ENCODE measurements at regions not wholly inside any gene's neighbourhood (a gene's known extent, or its start where the extent isn't known, plus 50 kb on each side); places are given as distances from the start of the nearest gene placed in this dataset.

DNA sequence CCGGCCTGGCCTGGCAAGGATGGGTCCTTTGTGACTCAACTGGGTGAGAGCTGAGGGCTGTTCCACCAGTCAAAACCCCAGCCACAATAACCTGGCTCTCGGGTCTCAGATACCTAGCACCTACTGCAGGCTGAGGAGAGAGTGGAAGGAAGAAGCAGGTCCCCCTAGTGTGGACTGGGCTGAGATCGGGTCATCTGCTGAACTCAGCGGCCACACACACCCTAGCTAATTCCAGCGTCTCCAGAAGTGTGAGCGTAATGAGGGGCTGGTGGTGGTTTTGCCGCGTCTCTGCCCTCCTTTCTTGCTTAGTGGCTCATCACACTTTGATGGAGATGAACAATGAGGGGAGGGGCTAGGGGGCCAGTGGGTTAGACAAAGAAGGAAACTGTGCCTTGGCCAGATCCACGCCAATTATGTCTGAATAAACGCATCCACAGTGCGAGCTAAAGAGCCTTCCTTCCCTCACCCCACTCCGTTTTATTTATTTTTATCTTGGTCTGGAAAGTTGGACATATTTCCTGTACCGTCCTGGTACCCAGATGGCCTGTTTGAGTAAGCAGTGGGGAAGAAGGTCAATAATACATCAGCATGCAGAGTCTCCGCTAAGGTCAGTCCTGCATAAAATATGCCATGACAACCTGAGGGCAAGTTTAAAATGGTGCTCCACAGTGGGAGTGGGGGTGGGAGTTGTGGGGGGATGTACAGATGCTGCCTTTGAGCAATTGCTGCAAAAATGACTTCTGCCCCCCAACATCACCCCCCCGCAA lies 370.0 kb downstream of the WDR72 start:
- no peak overlapping the region for H3K27ac Mint-ChIP-seq
- intact Hi-C loops (cut with micrococcal nuclease): no loop called here
- no peak for DNase-seq (ENCODE audit: low spot score)
- no peaks in the 10 kb centered on the region for H3K4me1 Mint-ChIP-seq (ENCODE audit: low read depth)
- no peaks in the 10 kb centered on the region for H3K9me3 Mint-ChIP-seq
- H3K27me3 Mint-ChIP-seq (ENCODE audit: low read depth): no peaks in the 10 kb centered on the region
- no peak overlapping the region for H3K4me3 Mint-ChIP-seq (ENCODE audit: low read depth)
- H3K36me3 Mint-ChIP-seq (ENCODE audit: low read depth): no peaks in the 10 kb centered on the region

DNA sequence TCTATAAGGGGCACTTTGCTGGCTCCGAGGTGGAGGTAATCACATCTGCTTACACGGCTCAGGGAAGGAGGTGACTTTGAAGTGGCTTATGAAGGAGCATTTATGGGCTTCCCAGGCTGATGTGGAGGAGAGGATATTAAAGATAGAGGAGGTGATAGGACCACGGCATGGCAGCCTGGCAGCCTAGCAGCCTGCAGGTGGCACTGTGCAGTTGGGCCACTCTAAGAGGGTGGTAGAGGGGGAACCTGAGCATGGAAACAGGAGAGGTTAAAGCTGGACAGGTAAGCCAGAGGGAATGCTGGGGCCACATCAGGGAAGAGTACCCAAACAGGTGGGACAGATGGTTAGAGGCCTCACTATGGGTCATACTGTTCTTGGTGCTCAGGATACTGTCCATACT lies 375.0 kb downstream of the WDR72 start:
- Mint-ChIP-seq H3K27ac (no peak overlapping the region), H3K4me1 (ENCODE audit: low read depth) (no peaks in the 10 kb centered on the region), H3K27me3 (ENCODE audit: low read depth) (no peaks in the 10 kb centered on the region), H3K4me3 (ENCODE audit: low read depth) (no peak overlapping the region), H3K36me3 (ENCODE audit: low read depth) (no peaks in the 10 kb centered on the region), H3K9me3 (no peaks in the 10 kb centered on the region)
- intact Hi-C loops (cut with micrococcal nuclease): no loop called here
- DNase-seq (ENCODE audit: low spot score): no peak

DNA sequence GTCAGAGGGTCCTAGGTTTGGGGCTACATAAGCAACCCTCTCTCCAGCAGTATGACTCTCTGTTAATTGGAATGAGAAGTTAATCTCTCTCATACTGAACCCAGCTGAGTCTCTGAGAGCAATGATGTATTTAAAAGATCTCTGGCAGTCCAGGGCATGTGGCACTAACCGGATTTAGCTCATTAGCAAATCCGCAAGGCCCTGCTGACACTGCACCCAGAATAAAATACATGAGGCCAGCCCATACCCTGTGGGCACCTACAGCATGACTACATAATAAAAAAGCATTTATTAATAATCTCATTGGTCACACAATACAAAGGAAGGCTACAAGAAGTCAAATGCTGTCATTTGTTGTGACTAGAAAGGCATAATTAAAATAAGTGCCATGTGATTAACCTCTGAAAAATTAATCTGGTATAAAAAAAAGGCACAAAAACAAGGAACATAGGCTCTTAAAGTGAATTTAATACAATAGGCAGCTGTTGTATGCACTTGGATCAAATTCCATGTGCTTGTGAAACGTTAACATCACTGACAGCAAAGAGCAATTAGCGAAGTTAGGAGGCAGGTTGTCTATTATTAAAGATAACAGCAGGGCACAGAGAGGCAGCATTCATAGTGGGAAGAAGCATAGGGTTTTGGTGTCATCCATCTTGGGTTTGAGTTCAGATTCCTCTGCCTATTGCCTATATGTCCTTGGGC lies 381.2 kb downstream of the WDR72 start:
- H3K4me3 Mint-ChIP-seq (ENCODE audit: low read depth): no peak overlapping the region
- no peak for DNase-seq (ENCODE audit: low spot score)
- no peaks in the 10 kb centered on the region for H3K36me3 Mint-ChIP-seq (ENCODE audit: low read depth)
- H3K27me3 Mint-ChIP-seq (ENCODE audit: low read depth): no peaks in the 10 kb centered on the region
- H3K4me1 Mint-ChIP-seq (ENCODE audit: low read depth): no peaks in the 10 kb centered on the region
- H3K9me3 Mint-ChIP-seq: no peaks in the 10 kb centered on the region
- no peak overlapping the region for H3K27ac Mint-ChIP-seq
- intact Hi-C loops (cut with micrococcal nuclease): no loop called here

DNA sequence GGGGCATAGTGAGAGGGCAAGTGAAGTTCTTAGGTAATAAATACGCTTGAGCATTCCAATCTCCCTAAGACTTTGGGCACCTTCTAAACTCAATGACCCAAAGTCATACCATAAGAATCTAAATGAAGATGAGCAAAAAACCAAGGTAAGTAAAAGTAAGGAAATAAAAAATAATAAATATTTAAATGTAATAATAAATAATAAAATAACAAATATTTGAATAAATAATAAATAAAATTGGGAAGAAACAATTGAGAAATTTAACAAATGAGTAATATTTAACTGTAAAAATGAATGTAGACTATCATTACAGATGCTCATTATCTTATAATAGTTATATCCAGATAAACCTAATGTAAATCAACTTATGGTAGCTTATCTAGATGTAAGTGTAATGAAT lies 391.7 kb downstream of the WDR72 start:
- Mint-ChIP-seq H3K4me3 (ENCODE audit: low read depth) (no peak overlapping the region), H3K4me1 (ENCODE audit: low read depth) (no peaks in the 10 kb centered on the region), H3K36me3 (ENCODE audit: low read depth) (no peaks in the 10 kb centered on the region), H3K9me3 (peaks cover 16% of the 10 kb centered on the region), H3K27me3 (ENCODE audit: low read depth) (no peaks in the 10 kb centered on the region), H3K27ac (no peak overlapping the region)
- intact Hi-C loops (cut with micrococcal nuclease): no loop called here
- no peak for DNase-seq (ENCODE audit: low spot score)

DNA sequence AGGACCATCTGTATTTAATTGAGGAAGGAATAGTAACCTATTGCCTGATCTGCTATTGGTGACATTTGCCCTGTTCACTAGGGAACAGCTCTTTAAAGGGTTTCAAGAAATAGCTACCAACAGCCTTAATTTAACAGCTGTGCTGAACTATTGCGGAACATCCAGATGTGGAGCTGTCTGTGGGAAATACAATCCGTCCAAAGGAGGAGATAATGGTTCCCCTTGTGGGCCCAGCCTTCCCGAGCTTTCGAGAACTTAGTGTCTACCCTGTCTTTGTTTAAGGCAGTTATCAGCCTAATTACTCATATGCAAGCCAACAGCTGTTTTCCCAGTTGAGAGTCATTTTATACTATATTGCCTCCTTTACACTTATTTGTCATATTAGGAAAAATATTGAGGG lies 398.6 kb downstream of the WDR72 start:
- Mint-ChIP-seq H3K4me3 (ENCODE audit: low read depth) (no peak overlapping the region), H3K4me1 (ENCODE audit: low read depth) (no peaks in the 10 kb centered on the region), H3K9me3 (no peaks in the 10 kb centered on the region), H3K27ac (no peak overlapping the region), H3K36me3 (ENCODE audit: low read depth) (no peaks in the 10 kb centered on the region), H3K27me3 (ENCODE audit: low read depth) (no peaks in the 10 kb centered on the region)
- DNase-seq (ENCODE audit: low spot score): no peak
- intact Hi-C loops (cut with micrococcal nuclease): no loop called here

DNA sequence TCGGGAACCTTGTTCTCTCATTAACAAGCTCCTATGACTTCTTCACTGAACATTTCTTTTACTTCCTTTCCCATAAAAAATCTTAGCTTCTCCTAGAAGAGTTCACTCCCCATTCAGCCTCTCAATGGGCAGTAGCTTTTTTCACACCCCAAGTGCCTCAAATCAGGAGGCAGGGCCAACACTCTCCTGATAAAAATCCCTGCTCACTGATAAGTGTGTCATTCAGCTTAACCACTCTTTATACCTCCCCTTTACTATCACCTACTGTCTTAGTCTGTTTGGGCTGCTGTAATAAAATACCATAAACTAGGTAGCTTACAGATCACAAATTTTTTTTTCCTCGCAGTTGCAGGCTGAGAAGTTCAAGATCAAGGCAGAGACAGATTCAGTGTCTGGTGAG lies 400.4 kb downstream of the WDR72 start:
- no peaks in the 10 kb centered on the region for H3K27me3 Mint-ChIP-seq (ENCODE audit: low read depth)
- H3K9me3 Mint-ChIP-seq: no peaks in the 10 kb centered on the region
- H3K36me3 Mint-ChIP-seq (ENCODE audit: low read depth): no peaks in the 10 kb centered on the region
- H3K4me3 Mint-ChIP-seq (ENCODE audit: low read depth): no peak overlapping the region
- H3K4me1 Mint-ChIP-seq (ENCODE audit: low read depth): no peaks in the 10 kb centered on the region
- intact Hi-C loops (cut with micrococcal nuclease): no loop called here
- no peak for DNase-seq (ENCODE audit: low spot score)
- H3K27ac Mint-ChIP-seq: no peak overlapping the region

DNA sequence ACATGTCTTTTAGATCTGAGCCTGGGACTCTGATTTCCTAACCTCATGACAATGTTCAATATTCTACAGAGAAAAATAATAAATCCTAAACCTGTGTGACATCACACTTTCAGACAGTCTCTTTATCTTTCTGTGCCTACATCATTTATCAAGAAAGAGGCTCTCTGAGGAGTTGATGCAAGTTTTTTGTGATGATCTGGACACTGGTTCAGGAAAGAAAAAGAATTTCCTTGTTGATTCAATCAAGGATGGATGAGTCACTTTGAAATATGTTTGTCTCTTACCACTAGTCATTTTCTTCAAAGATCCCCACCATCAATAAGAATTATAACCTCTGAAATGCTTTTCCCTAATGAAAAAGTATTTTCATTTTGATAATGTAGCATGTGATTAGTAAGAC lies 404.6 kb downstream of the WDR72 start:
- Mint-ChIP-seq H3K4me3 (ENCODE audit: low read depth) (no peak overlapping the region), H3K36me3 (ENCODE audit: low read depth) (no peaks in the 10 kb centered on the region), H3K27ac (no peak overlapping the region), H3K27me3 (ENCODE audit: low read depth) (no peaks in the 10 kb centered on the region), H3K4me1 (ENCODE audit: low read depth) (no peaks in the 10 kb centered on the region), H3K9me3 (no peaks in the 10 kb centered on the region)
- intact Hi-C loops (cut with micrococcal nuclease): no loop called here
- DNase-seq (ENCODE audit: low spot score): no peak

DNA sequence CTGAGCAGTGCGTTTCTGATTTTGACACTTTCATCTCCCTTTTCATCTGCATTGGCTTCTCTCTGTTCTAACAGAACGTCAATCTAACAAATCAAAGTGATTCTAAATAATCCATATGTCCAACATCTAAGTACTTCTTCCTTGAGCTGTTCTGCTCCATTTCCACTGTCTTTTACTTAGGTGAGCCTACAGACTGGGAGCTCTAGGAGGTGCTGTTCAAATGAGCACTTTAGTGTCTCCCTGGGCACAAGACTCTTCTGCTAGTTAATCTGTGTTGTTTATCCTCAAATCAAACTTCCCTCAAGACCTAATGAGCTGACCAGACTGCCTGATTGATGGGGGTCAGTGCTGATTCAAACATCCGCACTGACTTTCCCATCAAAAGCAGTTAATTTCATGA lies 408.1 kb downstream of the WDR72 start:
- intact Hi-C loops (cut with micrococcal nuclease): no loop called here
- Mint-ChIP-seq H3K4me1 (ENCODE audit: low read depth) (no peaks in the 10 kb centered on the region), H3K4me3 (ENCODE audit: low read depth) (no peak overlapping the region), H3K36me3 (ENCODE audit: low read depth) (no peaks in the 10 kb centered on the region), H3K9me3 (no peaks in the 10 kb centered on the region), H3K27ac (no peak overlapping the region), H3K27me3 (ENCODE audit: low read depth) (no peaks in the 10 kb centered on the region)
- DNase-seq (ENCODE audit: low spot score): no peak

DNA sequence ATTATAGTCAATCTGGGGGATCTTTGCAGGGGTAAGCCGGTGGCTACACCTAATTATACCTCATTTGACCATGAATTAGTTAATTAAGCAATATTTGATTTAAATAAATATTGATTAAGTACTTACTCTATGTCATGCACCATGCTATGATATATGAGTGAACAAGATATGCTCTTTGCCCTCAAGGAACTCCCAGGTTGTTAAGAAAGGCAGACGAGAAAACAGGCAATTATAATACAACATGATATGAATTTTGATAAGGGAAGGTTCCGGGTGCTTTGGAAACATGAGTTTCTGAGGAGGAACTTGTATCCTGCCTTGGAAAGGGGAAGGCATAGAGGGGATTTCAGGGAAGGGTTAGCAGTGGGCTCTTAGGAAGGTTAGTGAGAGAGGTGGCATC lies 412.9 kb downstream of the WDR72 start:
- H3K27me3 Mint-ChIP-seq (ENCODE audit: low read depth): no peaks in the 10 kb centered on the region
- no peak overlapping the region for H3K27ac Mint-ChIP-seq
- no peaks in the 10 kb centered on the region for H3K9me3 Mint-ChIP-seq
- intact Hi-C loops (cut with micrococcal nuclease): no loop called here
- DNase-seq (ENCODE audit: low spot score): no peak
- H3K4me3 Mint-ChIP-seq (ENCODE audit: low read depth): no peak overlapping the region
- H3K36me3 Mint-ChIP-seq (ENCODE audit: low read depth): no peaks in the 10 kb centered on the region
- no peaks in the 10 kb centered on the region for H3K4me1 Mint-ChIP-seq (ENCODE audit: low read depth)

DNA sequence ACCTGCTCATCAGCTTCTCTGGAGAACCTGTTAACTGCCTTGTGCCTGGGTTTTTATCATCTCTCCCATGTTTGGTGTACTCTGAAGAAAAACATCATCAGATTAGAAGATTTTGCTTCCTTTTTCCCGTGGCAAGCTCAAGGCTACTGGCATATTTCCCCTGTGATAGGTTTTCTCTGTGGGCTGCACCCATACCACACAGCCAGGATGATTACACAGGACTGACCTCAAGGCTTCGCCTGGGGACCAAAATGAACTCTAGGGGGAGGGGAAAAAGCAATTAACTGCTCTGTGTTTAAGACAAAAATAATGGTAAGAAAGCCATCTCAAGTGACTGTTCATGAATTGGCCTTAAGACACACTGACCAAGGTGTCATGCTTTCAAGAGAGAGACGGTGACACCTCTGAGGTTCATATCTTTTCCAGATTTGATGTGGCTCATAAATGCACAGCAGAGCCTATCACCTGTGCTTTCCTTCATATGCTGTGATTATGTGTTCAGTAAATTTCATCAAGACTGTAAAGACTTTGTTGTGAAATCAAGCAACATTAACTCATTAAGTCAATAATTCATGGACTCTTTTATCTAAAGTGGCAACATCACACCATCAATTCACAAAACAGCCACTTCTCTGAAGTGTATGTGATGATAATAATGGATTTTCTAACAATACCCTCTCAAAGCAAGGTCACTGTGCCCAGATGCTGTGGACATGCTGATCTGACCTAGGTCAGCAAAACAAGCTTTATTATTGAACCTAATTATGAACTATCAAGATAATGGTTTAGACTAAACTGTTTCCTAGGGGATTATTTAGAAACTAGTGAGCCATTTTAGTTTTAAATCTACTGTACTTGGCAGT lies 427.9 kb downstream of the WDR72 start:
- no peaks in the 10 kb centered on the region for H3K36me3 Mint-ChIP-seq (ENCODE audit: low read depth)
- H3K27ac Mint-ChIP-seq: no peak overlapping the region
- intact Hi-C loops (cut with micrococcal nuclease): no loop called here
- no peaks in the 10 kb centered on the region for H3K4me1 Mint-ChIP-seq (ENCODE audit: low read depth)
- H3K27me3 Mint-ChIP-seq (ENCODE audit: low read depth): no peaks in the 10 kb centered on the region
- peaks cover 5% of the 10 kb centered on the region for H3K9me3 Mint-ChIP-seq
- DNase-seq (ENCODE audit: low spot score): no peak
- no peak overlapping the region for H3K4me3 Mint-ChIP-seq (ENCODE audit: low read depth)

DNA sequence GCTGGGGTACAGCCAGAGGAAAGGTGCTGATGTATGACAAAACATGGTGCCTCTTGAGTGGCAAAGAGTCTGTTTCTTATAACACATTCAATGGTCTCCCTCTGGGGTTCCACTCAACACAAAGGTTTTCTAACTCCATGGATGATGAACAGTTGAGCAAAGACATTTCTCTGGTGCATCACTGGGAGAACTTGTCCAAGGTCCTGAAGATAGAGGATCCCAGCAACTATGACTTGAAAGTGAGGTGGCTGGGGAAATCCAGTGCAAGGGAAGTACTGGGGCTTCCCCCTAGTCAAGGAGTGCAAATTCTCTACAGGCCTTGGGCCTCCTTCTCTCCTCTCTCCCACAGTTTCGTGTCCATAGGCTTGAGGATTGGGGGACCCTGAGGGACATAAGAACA lies 431.1 kb downstream of the WDR72 start:
- no peaks in the 10 kb centered on the region for H3K4me1 Mint-ChIP-seq (ENCODE audit: low read depth)
- H3K27me3 Mint-ChIP-seq (ENCODE audit: low read depth): no peaks in the 10 kb centered on the region
- H3K27ac Mint-ChIP-seq: no peak overlapping the region
- H3K4me3 Mint-ChIP-seq (ENCODE audit: low read depth): no peak overlapping the region
- no peaks in the 10 kb centered on the region for H3K36me3 Mint-ChIP-seq (ENCODE audit: low read depth)
- intact Hi-C loops (cut with micrococcal nuclease): no loop called here
- H3K9me3 Mint-ChIP-seq: peaks cover 5% of the 10 kb centered on the region
- DNase-seq (ENCODE audit: low spot score): no peak

DNA sequence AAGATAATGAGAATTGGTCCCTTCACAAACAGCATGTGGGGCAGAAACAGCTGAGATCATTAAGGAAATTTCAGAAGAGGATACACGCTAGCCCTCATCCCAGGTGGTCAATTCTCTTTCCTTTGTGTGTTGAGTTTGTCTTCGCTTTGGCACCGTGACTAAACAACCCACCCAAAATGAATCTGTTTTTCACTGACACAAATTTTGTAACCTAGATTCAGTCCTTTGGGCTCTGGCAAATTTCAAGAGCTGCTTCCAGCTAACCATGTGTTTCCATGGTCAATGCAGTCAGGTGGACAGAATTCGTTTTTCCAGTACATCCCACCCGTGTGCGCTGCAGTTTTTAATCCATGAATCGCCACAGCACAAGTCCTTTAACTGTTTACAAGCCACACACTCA lies 435.4 kb downstream of the WDR72 start:
- Mint-ChIP-seq H3K9me3 (no peaks in the 10 kb centered on the region), H3K36me3 (ENCODE audit: low read depth) (no peaks in the 10 kb centered on the region), H3K27ac (no peak overlapping the region), H3K4me1 (ENCODE audit: low read depth) (no peaks in the 10 kb centered on the region), H3K27me3 (ENCODE audit: low read depth) (no peaks in the 10 kb centered on the region), H3K4me3 (ENCODE audit: low read depth) (no peak overlapping the region)
- intact Hi-C loops (cut with micrococcal nuclease): no loop called here
- no peak for DNase-seq (ENCODE audit: low spot score)

DNA sequence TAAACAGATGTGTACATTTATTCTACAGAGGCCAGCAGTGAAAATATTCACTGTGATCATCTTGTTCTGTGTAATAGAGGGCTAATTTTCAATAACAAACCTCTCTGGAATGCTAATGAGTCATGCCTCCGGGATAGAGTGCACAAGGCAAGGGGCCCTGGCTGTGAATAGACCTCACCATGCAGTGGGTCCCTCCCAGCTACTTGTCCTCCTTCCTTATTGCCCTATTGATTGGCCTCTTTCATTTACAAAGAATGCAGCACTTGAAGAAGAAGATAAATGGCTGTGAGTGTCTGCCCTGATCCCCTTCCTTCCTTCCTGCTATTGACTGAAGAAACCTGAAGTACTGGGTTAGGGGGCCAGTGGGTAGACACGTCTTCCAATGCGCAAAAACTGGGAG lies 436.3 kb downstream of the WDR72 start:
- Mint-ChIP-seq H3K27ac (no peak overlapping the region), H3K4me3 (ENCODE audit: low read depth) (no peak overlapping the region), H3K4me1 (ENCODE audit: low read depth) (no peaks in the 10 kb centered on the region), H3K27me3 (ENCODE audit: low read depth) (no peaks in the 10 kb centered on the region), H3K9me3 (no peaks in the 10 kb centered on the region), H3K36me3 (ENCODE audit: low read depth) (no peaks in the 10 kb centered on the region)
- intact Hi-C loops (cut with micrococcal nuclease): no loop called here
- no peak for DNase-seq (ENCODE audit: low spot score)
